ENCODE measurements at regions not wholly inside any gene's neighbourhood (a gene's known extent, or its start where the extent isn't known, plus 50 kb on each side); places are given as distances from the start of the nearest gene placed in this dataset.

DNA sequence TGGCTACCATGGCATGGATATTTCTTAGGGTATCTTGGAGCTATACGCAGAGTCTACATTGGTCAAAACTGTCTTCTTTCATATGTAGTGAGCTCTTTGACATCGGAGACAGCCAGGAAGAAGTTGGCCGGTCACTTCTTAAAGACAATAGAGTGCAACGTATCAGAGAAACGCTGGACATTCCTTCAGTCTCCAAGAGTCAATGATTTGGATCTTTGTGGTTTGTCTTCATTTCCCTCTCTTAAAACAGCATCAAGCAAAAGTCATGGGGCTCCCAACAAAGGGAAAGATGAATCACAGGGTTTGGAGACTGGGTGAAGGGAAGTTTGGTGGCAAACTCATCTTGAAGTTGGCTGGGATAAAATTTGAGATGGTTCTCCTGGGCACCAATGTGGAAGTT, 320.1 kb downstream of the AGTPBP1 start:
- H3K4me3 ChIP-seq (ENCODE audit: low read depth in 1 of 2, low read length in 2 of 2): no peak overlapping the region
- H3K27ac ChIP-seq (ENCODE audit: low read length): no peak overlapping the region
- H3K79me2 ChIP-seq (ENCODE audit: insufficient read depth, low read length): no peaks in the 10 kb centered on the region
- H3K36me3 ChIP-seq (ENCODE audit: insufficient read depth, low read length): no peaks in the 10 kb centered on the region
- DNase-seq (no peak), ATAC-seq (ENCODE audit: insufficient read depth, low read depth) (no peak)
- no peak overlapping the region for H3K9ac ChIP-seq (ENCODE audit: low read depth, low read length)
- TF ChIP-seq, protein P1, sequence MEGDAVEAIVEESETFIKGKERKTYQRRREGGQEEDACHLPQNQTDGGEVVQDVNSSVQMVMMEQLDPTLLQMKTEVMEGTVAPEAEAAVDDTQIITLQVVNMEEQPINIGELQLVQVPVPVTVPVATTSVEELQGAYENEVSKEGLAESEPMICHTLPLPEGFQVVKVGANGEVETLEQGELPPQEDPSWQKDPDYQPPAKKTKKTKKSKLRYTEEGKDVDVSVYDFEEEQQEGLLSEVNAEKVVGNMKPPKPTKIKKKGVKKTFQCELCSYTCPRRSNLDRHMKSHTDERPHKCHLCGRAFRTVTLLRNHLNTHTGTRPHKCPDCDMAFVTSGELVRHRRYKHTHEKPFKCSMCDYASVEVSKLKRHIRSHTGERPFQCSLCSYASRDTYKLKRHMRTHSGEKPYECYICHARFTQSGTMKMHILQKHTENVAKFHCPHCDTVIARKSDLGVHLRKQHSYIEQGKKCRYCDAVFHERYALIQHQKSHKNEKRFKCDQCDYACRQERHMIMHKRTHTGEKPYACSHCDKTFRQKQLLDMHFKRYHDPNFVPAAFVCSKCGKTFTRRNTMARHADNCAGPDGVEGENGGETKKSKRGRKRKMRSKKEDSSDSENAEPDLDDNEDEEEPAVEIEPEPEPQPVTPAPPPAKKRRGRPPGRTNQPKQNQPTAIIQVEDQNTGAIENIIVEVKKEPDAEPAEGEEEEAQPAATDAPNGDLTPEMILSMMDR (IDR thresholded peaks at IDR 0.05; ENCODE audit: borderline replicate concordance, extremely low read depth, low read length, poor library complexity, severe bottlenecking): no peak
- no peak for TF ChIP-seq EZH2 (IDR thresholded peaks at IDR 0.05; ENCODE audit: borderline replicate concordance, low read depth, low read length, severe bottlenecking)
- H3K4me1 ChIP-seq (ENCODE audit: insufficient read depth, low read length): peaks cover 14% of the 10 kb centered on the region
- H3K9me3 ChIP-seq (ENCODE audit: insufficient read depth, low read length, severe bottlenecking): no peaks in the 10 kb centered on the region
- no peak overlapping the region for H3K4me2 ChIP-seq (ENCODE audit: insufficient read depth, low read length)
- no peaks in the 10 kb centered on the region for H4K20me1 ChIP-seq (ENCODE audit: insufficient read depth, low read length)
- no peak overlapping the region for H2AFZ ChIP-seq (ENCODE audit: low read depth, low read length)
- no peaks in the 10 kb centered on the region for H3K27me3 ChIP-seq (ENCODE audit: insufficient read depth, low read length, poor library complexity)

DNA sequence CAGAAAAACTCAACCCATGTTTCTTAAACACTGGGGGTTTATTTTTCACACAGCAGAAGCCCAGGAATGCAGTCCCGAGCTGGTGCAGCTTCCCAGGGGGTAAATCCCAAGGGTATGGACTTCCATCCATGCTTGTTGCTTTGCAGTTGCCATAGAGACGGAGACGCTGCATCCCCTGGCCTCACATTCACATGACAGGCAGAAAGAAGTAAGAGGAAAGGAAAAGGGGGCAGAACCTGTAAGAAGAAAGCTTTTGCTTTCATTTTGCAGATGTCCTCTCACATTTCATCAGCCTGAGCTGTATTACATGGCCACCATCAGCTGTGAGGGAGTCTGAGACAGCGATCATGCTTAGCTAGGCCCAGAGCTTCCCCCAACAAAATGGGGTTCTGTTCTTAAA, 321.0 kb downstream of the AGTPBP1 start:
- Histone ChIP-seq H3K27ac (ENCODE audit: low read length) (no peak overlapping the region), H3K4me1 (ENCODE audit: insufficient read depth, low read length) (peaks cover 14% of the 10 kb centered on the region), H3K27me3 (ENCODE audit: insufficient read depth, low read length, poor library complexity) (no peaks in the 10 kb centered on the region), H3K36me3 (ENCODE audit: insufficient read depth, low read length) (no peaks in the 10 kb centered on the region), H3K9me3 (ENCODE audit: insufficient read depth, low read length, severe bottlenecking) (no peaks in the 10 kb centered on the region), H3K79me2 (ENCODE audit: insufficient read depth, low read length) (no peaks in the 10 kb centered on the region), H3K9ac (ENCODE audit: low read depth, low read length) (no peak overlapping the region), H2AFZ (ENCODE audit: low read depth, low read length) (peak overlapping the region; percentile 47), H3K4me3 (ENCODE audit: low read depth in 1 of 2, low read length in 2 of 2) (no peak overlapping the region), H4K20me1 (ENCODE audit: insufficient read depth, low read length) (no peaks in the 10 kb centered on the region), H3K4me2 (ENCODE audit: insufficient read depth, low read length) (peak overlapping the region; percentile 28; the same call in 1 of the 2 replicates)
- ATAC-seq (ENCODE audit: insufficient read depth, low read depth): peak; percentile 80
- peak; percentile 22 for DNase-seq
- TF ChIP-seq, protein P1 (IDR thresholded peaks at IDR 0.05; ENCODE audit: borderline replicate concordance, extremely low read depth, low read length, poor library complexity, severe bottlenecking): no peak
- no peak for TF ChIP-seq EZH2 (IDR thresholded peaks at IDR 0.05; ENCODE audit: borderline replicate concordance, low read depth, low read length, severe bottlenecking)

DNA sequence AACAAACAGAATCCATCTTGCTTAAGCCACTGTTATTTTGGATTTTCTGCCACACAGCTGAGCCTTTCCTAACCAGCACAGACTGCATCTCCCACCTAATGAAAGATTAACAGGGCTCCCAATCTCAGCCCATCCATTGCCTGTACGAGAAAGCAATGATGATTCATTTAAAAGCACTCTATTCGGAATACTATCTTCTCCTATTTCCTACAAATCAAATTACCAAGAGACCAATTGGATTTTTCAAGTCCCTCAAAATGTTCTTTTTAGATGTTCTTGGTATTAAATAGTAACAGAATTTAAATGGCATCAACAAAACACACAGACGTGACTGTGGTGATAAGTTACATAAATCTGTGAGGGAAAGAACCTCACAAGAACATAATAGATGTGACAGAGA, 324.1 kb downstream of the AGTPBP1 start:
- no peak overlapping the region for H3K4me3 ChIP-seq (ENCODE audit: low read depth in 1 of 2, low read length in 2 of 2)
- H3K4me1 ChIP-seq (ENCODE audit: insufficient read depth, low read length): peaks cover 14% of the 10 kb centered on the region
- no peaks in the 10 kb centered on the region for H4K20me1 ChIP-seq (ENCODE audit: insufficient read depth, low read length)
- DNase-seq (no peak), ATAC-seq (ENCODE audit: insufficient read depth, low read depth) (no peak)
- no peaks in the 10 kb centered on the region for H3K79me2 ChIP-seq (ENCODE audit: insufficient read depth, low read length)
- H3K9ac ChIP-seq (ENCODE audit: low read depth, low read length): no peak overlapping the region
- H3K27me3 ChIP-seq (ENCODE audit: insufficient read depth, low read length, poor library complexity): no peaks in the 10 kb centered on the region
- TF ChIP-seq, protein P1 (IDR thresholded peaks at IDR 0.05; ENCODE audit: borderline replicate concordance, extremely low read depth, low read length, poor library complexity, severe bottlenecking): no peak
- TF ChIP-seq EZH2 (IDR thresholded peaks at IDR 0.05; ENCODE audit: borderline replicate concordance, low read depth, low read length, severe bottlenecking): no peak
- H3K27ac ChIP-seq (ENCODE audit: low read length): no peak overlapping the region
- H3K9me3 ChIP-seq (ENCODE audit: insufficient read depth, low read length, severe bottlenecking): no peaks in the 10 kb centered on the region
- H3K36me3 ChIP-seq (ENCODE audit: insufficient read depth, low read length): no peaks in the 10 kb centered on the region
- no peak overlapping the region for H2AFZ ChIP-seq (ENCODE audit: low read depth, low read length)
- no peak overlapping the region for H3K4me2 ChIP-seq (ENCODE audit: insufficient read depth, low read length)

DNA sequence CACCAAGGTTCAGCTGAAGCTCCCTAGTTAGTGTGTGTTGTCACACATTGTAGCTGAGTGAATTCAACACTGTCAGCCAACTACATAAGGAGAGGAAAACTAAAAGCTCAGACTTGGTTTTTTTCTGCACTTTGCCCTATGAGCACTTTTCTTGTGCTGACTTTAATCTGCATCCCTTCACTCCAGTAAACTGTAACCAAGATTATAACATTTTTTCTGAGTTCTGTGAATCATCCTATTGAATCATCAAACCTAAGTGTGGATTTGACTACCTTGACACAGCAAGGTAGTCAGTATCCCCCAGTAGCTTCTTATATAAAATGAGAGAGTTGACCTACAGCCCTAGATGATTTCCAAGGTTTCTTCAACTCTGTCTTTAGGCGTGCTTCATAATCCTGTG, 325.0 kb downstream of the AGTPBP1 start:
- ATAC-seq (ENCODE audit: insufficient read depth, low read depth) (no peak), DNase-seq (no peak)
- no peak overlapping the region for H3K9ac ChIP-seq (ENCODE audit: low read depth, low read length)
- TF ChIP-seq EZH2 (IDR thresholded peaks at IDR 0.05; ENCODE audit: borderline replicate concordance, low read depth, low read length, severe bottlenecking): no peak
- TF ChIP-seq, protein P1 (IDR thresholded peaks at IDR 0.05; ENCODE audit: borderline replicate concordance, extremely low read depth, low read length, poor library complexity, severe bottlenecking): no peak
- H3K79me2 ChIP-seq (ENCODE audit: insufficient read depth, low read length): no peaks in the 10 kb centered on the region
- peaks cover 13% of the 10 kb centered on the region for H3K4me1 ChIP-seq (ENCODE audit: insufficient read depth, low read length)
- H4K20me1 ChIP-seq (ENCODE audit: insufficient read depth, low read length): no peaks in the 10 kb centered on the region
- H3K9me3 ChIP-seq (ENCODE audit: insufficient read depth, low read length, severe bottlenecking): no peaks in the 10 kb centered on the region
- H3K4me2 ChIP-seq (ENCODE audit: insufficient read depth, low read length): no peak overlapping the region
- no peaks in the 10 kb centered on the region for H3K27me3 ChIP-seq (ENCODE audit: insufficient read depth, low read length, poor library complexity)
- H2AFZ ChIP-seq (ENCODE audit: low read depth, low read length): no peak overlapping the region
- H3K36me3 ChIP-seq (ENCODE audit: insufficient read depth, low read length): no peaks in the 10 kb centered on the region
- H3K4me3 ChIP-seq (ENCODE audit: low read depth in 1 of 2, low read length in 2 of 2): no peak overlapping the region
- H3K27ac ChIP-seq (ENCODE audit: low read length): no peak overlapping the region

All from DND-41 (cell line).